Gastroesophageal sphincter (tissue), 3 donors: ENCODE measurements at regions not wholly inside any gene's neighbourhood (a gene's known extent, or its start where the extent isn't known, plus 50 kb on each side); places are given as distances from the start of the nearest gene placed in this dataset.

Experiments
- EP300 ChIP-seq: sonication (generic); formaldehyde crosslinking; IDR thresholded peaks from one replicate; pipeline ENCODE4 v1.6.1; 2017; ENCODE audit warnings: antibody characterized with exemption, mild to moderate bottlenecking
- TF ChIP-seq, protein P1 (sequence below), 4 experiments: fragments of 200-600 bp in 2 of 4; fragments of 450-650 bp in 2 of 4; sonication (generic) in 1 of 4; IDR thresholded peaks; one replicate each; pipeline ENCODE4 v1.5.1; 2017 to 2019; ENCODE audit warnings: antibody characterized with exemption in 4 of 4, mild to moderate bottlenecking in 2 of 4, moderate library complexity in 2 of 4

DNA sequence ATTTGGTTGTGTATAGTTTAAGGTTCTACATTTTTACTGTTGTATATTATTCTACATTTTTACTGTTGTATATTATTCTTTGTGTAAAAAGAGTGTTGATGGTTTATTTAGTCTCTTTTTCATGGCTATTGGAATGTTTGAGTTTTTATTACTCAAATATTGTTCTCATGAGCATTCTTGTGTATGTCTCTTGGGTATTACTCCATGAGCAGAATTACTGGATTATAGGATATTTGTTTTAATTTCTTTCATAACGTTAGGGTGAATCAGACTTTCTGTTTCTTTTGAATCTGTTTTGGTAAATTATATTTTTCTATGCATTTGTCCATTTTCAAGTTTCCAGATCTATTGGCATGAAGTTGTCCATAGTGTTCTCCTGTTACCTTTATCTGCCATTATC lies 111.6 kb downstream of the DYNAP start:
- TF ChIP-seq, protein P1, sequence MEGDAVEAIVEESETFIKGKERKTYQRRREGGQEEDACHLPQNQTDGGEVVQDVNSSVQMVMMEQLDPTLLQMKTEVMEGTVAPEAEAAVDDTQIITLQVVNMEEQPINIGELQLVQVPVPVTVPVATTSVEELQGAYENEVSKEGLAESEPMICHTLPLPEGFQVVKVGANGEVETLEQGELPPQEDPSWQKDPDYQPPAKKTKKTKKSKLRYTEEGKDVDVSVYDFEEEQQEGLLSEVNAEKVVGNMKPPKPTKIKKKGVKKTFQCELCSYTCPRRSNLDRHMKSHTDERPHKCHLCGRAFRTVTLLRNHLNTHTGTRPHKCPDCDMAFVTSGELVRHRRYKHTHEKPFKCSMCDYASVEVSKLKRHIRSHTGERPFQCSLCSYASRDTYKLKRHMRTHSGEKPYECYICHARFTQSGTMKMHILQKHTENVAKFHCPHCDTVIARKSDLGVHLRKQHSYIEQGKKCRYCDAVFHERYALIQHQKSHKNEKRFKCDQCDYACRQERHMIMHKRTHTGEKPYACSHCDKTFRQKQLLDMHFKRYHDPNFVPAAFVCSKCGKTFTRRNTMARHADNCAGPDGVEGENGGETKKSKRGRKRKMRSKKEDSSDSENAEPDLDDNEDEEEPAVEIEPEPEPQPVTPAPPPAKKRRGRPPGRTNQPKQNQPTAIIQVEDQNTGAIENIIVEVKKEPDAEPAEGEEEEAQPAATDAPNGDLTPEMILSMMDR (IDR thresholded peaks at IDR 0.05), result no peak
- TF ChIP-seq EP300, result no peak
